Testis (tissue), 2 donors: ENCODE measurements at regions not wholly inside any gene's neighbourhood (a gene's known extent, or its start where the extent isn't known, plus 50 kb on each side); places are given as distances from the start of the nearest gene placed in this dataset.
"Not testable (repeated sequence)": the region's sequence is repeated elsewhere in the genome, so short reads cannot be mapped to it uniquely, and the experiment has no call there.

ENCODE experiments used
- DNase-seq: peaks from one replicate; pipeline ENCODE4 v3.0.0-alpha.2; 2019
- H3K27ac ChIP-seq, 2 donors: fragments of 200-600 bp; sonication (generic); one replicate each; pipeline ENCODE4 v1.5.1; 2019
- H3K27me3 ChIP-seq: fragments of 200-600 bp; sonication (generic); one replicate; pipeline ENCODE4 v1.5.1; 2019
- H3K36me3 ChIP-seq: fragments of 200-600 bp; sonication (generic); one replicate; pipeline ENCODE4 v1.5.1; 2017; ENCODE audit warnings: low read depth; ENCODE audit errors: missing control alignments
- H3K4me1 ChIP-seq: fragments of 200-600 bp; sonication (generic); one replicate; pipeline ENCODE4 v1.5.1; 2019
- H3K4me3 ChIP-seq, 2 donors: fragments of 200-600 bp; sonication (generic); one replicate each; pipeline ENCODE4 v1.5.1; 2017 to 2019
- H3K9me3 ChIP-seq: fragments of 200-600 bp; sonication (generic); one replicate; pipeline ENCODE4 v1.5.1; 2017
- CTCF ChIP-seq, 3 experiments: fragments of 450-650 bp in 2 of 3; fragments of 200-600 bp in 1 of 3; sonication (generic) in 1 of 3; IDR thresholded peaks; one replicate each; pipeline ENCODE4 v1.5.1; 2016 to 2019; ENCODE audit warnings: antibody characterized with exemption in 3 of 3, mild to moderate bottlenecking in 2 of 3, moderate library complexity in 1 of 3
- POLR2A ChIP-seq: fragments of 450-650 bp; IDR thresholded peaks from one replicate; pipeline ENCODE4 v1.6.1; 2017; ENCODE audit warnings: antibody characterized with exemption, mild to moderate bottlenecking, moderate library complexity
- WGBS, 2 donors: methylation state at CpG; one replicate each; pipeline ENCODE4 v1.1.5; 2018; 5-methylcytosine and 5-hydroxymethylcytosine counted together
- intact Hi-C: fragments of 100-400 bp; cut with DNase I; formaldehyde crosslinking; loops from one replicate; pipeline ENCODE4 v1.15.1; 2023; ENCODE audit warnings: low total_unique reads

DNA sequence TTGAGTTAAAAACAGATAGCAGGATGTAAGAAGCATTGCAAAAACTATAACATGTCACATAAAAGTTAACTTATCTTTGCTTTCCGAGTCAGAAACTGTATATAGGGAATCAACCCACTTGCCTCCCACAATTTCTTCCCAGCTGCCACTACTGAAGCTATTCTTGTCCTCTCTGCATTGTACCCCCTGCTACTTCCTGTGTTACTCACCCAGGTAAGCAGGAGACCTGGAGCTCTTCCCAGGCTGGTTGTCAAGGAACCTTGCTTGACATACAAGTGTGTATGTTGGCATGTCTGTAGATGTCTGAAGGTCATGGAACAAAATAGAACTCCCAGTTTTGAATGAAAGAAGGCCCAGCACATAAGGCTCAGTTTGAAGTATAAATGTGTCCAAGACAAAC, 74.3 kb upstream of the LRRC4C start:
- no peak for TF ChIP-seq CTCF (IDR thresholded peaks at IDR 0.05)
- H3K27ac ChIP-seq: no peak overlapping the region
- H3K9me3 ChIP-seq: no peaks in the 10 kb centered on the region
- H3K27me3 ChIP-seq: no peaks in the 10 kb centered on the region
- WGBS, 2 donors: 36 to 56% methylated on average over 1 of the region's 1 CpG
- no peak for DNase-seq
- no peak overlapping the region for H3K4me3 ChIP-seq
- intact Hi-C loops: no loop called here
- H3K4me1 ChIP-seq: no peaks in the 10 kb centered on the region
- H3K36me3 ChIP-seq: no peaks in the 10 kb centered on the region

GRCh38 chr11:41534391-41534790, 74.9 kb upstream of the LRRC4C start:
- Histone ChIP-seq H3K4me3 (no peak overlapping the region), H3K36me3 (no peaks in the 10 kb centered on the region), H3K27me3 (no peaks in the 10 kb centered on the region), H3K27ac (no peak overlapping the region), H3K9me3 (no peaks in the 10 kb centered on the region), H3K4me1 (no peaks in the 10 kb centered on the region)
- 73 to 79% methylated on average over 4 of the region's 4 CpGs for WGBS, 2 donors
- intact Hi-C loops: no loop called here
- DNase-seq: no peak
- no peak for TF ChIP-seq POLR2A
- no peak for TF ChIP-seq CTCF (IDR thresholded peaks at IDR 0.05)

- no peak overlapping the region for H3K4me3 ChIP-seq
- H3K4me1 ChIP-seq: no peaks in the 10 kb centered on the region
- no peaks in the 10 kb centered on the region for H3K27me3 ChIP-seq
- intact Hi-C loops: no loop called here
- 59 to 68% methylated on average over 2 of the region's 2 CpGs for WGBS, 2 donors
- H3K27ac ChIP-seq: no peak overlapping the region
- H3K36me3 ChIP-seq: no peaks in the 10 kb centered on the region
- no peak for DNase-seq
- TF ChIP-seq POLR2A: no peak
- TF ChIP-seq CTCF (IDR thresholded peaks at IDR 0.05): no peak
- H3K9me3 ChIP-seq: no peaks in the 10 kb centered on the region
Observed at GRCh38 chr11:41534861-41535260, 75.4 kb upstream of the LRRC4C start.

GRCh38 chr11:41536021-41536568, 76.6 kb upstream of the LRRC4C start:
- no peak for DNase-seq
- Histone ChIP-seq H3K27me3 (no peaks in the 10 kb centered on the region), H3K4me3 (no peak overlapping the region), H3K4me1 (no peaks in the 10 kb centered on the region), H3K9me3 (no peaks in the 10 kb centered on the region), H3K27ac (no peak overlapping the region), H3K36me3 (no peaks in the 10 kb centered on the region)
- 39 to 43% methylated on average over 10 of the region's 10 CpGs for WGBS, 2 donors
- intact Hi-C loops: no loop called here
- no peak for TF ChIP-seq POLR2A
- no peak for TF ChIP-seq CTCF (IDR thresholded peaks at IDR 0.05)

DNA sequence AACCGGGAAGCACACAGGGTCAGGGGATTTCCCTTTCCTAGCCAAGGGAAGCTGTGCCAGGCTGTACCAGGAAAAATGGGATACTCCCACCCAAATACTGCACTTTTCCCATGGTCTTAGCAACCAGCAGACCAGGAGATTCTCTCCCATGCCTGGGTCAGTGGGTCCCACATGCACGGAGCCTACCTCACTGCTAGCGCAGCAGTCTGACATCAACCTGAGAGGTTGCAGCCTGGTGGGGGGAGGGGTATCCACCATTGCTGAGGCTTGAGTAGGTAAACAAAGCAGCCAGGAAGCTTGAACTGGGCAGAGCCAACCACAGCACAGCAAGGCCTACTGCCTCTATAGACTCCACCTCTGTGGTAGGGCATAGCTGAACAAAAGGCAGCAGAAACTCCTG, 85.5 kb upstream of the LRRC4C start:
- H3K27ac ChIP-seq, intact Hi-C loops, H3K4me3 ChIP-seq, H3K36me3 ChIP-seq, H3K4me1 ChIP-seq, DNase-seq, H3K9me3 ChIP-seq, H3K27me3 ChIP-seq: not testable (repeated sequence)
- WGBS, 2 donors: 96 to 100% methylated on average over 1 to 3 of the region's 3 CpGs
